ENCODE measurements at regions not wholly inside any gene's neighbourhood (a gene's known extent, or its start where the extent isn't known, plus 50 kb on each side); places are given as distances from the start of the nearest gene placed in this dataset.
"Not testable (repeated sequence)": the region's sequence is repeated elsewhere in the genome, so short reads cannot be mapped to it uniquely, and the experiment has no call there.

DNA sequence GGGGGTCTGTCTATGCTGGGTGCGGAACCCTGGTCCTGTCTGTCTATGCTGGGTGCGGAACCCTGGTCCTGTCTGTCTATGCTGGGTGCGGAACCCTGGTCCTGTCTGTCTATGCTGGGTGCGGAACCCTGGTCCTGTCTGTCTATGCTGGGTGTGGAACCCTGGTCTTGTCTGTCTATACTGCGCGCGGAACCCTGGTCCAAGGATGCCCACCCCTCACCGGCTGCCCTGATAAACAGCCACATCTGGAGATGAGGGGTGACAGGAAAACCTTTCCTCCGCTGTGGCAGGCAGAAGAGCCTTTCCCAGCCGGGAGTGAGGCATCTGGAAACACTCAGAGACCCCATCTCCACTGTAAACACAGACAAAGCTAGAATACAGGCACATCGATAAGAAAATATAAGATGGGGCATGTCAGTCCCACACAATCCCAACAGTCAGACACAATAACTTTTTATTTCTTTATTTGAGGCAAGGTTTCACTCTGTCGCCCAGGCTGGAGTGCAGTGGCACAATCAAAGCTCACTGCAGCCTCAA, 359.5 kb downstream of the C16orf95 start:
- Histone ChIP-seq H3K27me3 (ENCODE audit: control insufficient read depth in 2 of 2, insufficient read depth in 1 of 2, low read length in 1 of 2) (peaks cover 0 to 17% of the 10 kb centered on the region in 2 donors), H3K4me1 (ENCODE audit: control insufficient read depth in 2 of 2, insufficient read depth in 2 of 2, low read length in 2 of 2) (peaks cover 0 to 16% of the 10 kb centered on the region in 2 donors)
- not testable (repeated sequence) for H3K9me3 ChIP-seq (ENCODE audit: control insufficient read depth in 2 of 2, insufficient read depth in 1 of 2, low read length in 1 of 2); DNase-seq (ENCODE audit: low read depth in 6 of 9, low spot score in 9 of 9); H3K27ac ChIP-seq (ENCODE audit: low read depth in 1 of 2, low read length in 1 of 2); H3K4me3 ChIP-seq (ENCODE audit: low read length in 2 of 2); H3K36me3 ChIP-seq (ENCODE audit: control insufficient read depth in 2 of 2, insufficient read depth in 2 of 2, low read length in 1 of 2)
- 94% methylated on average over 12 of the region's 12 CpGs for WGBS

DNA sequence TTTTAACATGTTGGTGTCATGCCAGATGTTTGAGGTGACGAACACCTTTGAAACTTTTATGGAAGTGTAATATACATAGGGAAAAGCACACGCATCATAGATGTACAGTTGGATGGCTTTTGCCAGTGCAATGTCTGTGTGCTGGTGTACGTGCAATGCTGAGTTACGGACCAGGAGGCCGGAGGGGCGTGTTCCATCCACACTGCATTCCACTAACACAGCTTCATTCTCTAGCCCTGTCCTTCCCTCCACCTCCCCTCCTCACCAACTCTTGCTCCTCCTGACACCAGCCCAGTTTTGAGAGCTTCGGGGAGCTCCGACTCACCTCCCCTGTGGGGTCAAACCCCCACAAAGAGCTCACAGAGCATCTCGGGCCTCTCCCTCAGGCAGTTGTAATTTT, 358.8 kb downstream of the C16orf95 start:
- DNase-seq (ENCODE audit: low read depth in 6 of 9, low spot score in 9 of 9), result no peak
- H3K36me3 ChIP-seq (ENCODE audit: control insufficient read depth in 2 of 2, insufficient read depth in 2 of 2, low read length in 1 of 2), result no peaks in the 10 kb centered on the region
- no peaks in the 10 kb centered on the region for H3K9me3 ChIP-seq (ENCODE audit: control insufficient read depth in 2 of 2, insufficient read depth in 1 of 2, low read length in 1 of 2)
- peaks cover 0 to 16% of the 10 kb centered on the region in 2 donors for H3K4me1 ChIP-seq (ENCODE audit: control insufficient read depth in 2 of 2, insufficient read depth in 2 of 2, low read length in 2 of 2)
- WGBS, result 92% methylated on average over 9 of the region's 9 CpGs
- H3K27ac ChIP-seq (ENCODE audit: low read depth in 1 of 2, low read length in 1 of 2), result no peak overlapping the region
- H3K4me3 ChIP-seq (ENCODE audit: low read length in 2 of 2), result no peak overlapping the region
- peaks cover 0 to 17% of the 10 kb centered on the region in 2 donors for H3K27me3 ChIP-seq (ENCODE audit: control insufficient read depth in 2 of 2, insufficient read depth in 1 of 2, low read length in 1 of 2)

DNA sequence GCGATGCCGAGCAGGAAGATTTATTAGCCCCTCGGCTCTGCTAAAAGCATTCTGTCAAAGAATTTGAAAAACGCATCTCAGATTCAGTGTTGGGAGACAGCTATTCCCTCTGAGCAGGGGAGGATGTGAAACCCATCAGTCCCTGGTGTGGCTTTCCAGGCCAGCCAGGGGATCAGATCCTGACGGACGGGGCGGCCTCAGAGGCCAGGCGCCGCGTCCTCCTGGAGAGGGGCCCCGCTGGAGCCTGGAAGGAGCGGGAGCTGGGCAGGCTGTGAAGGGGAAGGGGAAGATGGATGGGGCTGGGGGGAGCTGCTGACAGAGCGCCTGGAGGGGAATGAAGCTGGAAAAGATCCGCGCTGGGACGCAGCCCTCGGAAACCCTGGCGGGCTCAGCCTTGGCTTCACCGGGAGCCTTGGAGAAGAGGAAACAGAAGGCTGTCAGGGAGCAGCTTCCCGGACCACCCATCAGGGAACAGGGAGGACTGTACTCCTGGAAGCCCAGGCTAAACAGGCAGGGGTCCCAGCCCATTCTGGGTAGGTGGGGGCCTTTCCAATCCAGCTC, 358.0 kb downstream of the C16orf95 start:
- no peak for DNase-seq (ENCODE audit: low read depth in 6 of 9, low spot score in 9 of 9)
- 23% methylated on average over 20 of the region's 20 CpGs for WGBS
- no peaks in the 10 kb centered on the region for H3K9me3 ChIP-seq (ENCODE audit: control insufficient read depth in 2 of 2, insufficient read depth in 1 of 2, low read length in 1 of 2)
- H3K4me1 ChIP-seq (ENCODE audit: control insufficient read depth in 2 of 2, insufficient read depth in 2 of 2, low read length in 2 of 2), result peaks cover 0 to 16% of the 10 kb centered on the region in 2 donors
- H3K27me3 ChIP-seq (ENCODE audit: control insufficient read depth in 2 of 2, insufficient read depth in 1 of 2, low read length in 1 of 2), result peaks cover 0 to 17% of the 10 kb centered on the region in 2 donors
- no peak overlapping the region for H3K4me3 ChIP-seq (ENCODE audit: low read length in 2 of 2)
- H3K27ac ChIP-seq (ENCODE audit: low read depth in 1 of 2, low read length in 1 of 2), result no peak overlapping the region
- no peaks in the 10 kb centered on the region for H3K36me3 ChIP-seq (ENCODE audit: control insufficient read depth in 2 of 2, insufficient read depth in 2 of 2, low read length in 1 of 2)

DNA sequence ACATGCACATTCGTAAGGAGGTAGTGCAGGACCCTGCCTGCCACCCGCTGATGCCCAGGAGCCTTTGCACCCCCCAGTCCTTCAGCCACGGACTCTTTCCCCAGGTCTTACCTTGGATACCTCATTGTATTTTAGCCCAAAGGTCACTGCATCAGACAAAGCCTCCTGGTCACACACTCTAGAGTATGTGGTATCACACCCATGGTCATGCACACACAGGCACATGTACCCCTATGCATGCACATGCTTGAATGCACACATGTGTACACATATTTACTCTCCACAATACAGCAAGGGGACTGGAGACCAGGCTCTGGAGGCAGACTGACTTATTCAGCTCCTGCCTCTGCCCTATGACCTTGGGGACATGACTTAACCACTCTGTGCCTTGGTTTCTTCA, 357.5 kb downstream of the C16orf95 start:
- peaks cover 0 to 17% of the 10 kb centered on the region in 2 donors for H3K27me3 ChIP-seq (ENCODE audit: control insufficient read depth in 2 of 2, insufficient read depth in 1 of 2, low read length in 1 of 2)
- no peak for DNase-seq (ENCODE audit: low read depth in 6 of 9, low spot score in 9 of 9)
- H3K36me3 ChIP-seq (ENCODE audit: control insufficient read depth in 2 of 2, insufficient read depth in 2 of 2, low read length in 1 of 2), result no peaks in the 10 kb centered on the region
- peaks cover 0 to 16% of the 10 kb centered on the region in 2 donors for H3K4me1 ChIP-seq (ENCODE audit: control insufficient read depth in 2 of 2, insufficient read depth in 2 of 2, low read length in 2 of 2)
- WGBS, result 78% methylated on average over 3 of the region's 3 CpGs
- H3K4me3 ChIP-seq (ENCODE audit: low read length in 2 of 2), result no peak overlapping the region
- no peaks in the 10 kb centered on the region for H3K9me3 ChIP-seq (ENCODE audit: control insufficient read depth in 2 of 2, insufficient read depth in 1 of 2, low read length in 1 of 2)
- no peak overlapping the region for H3K27ac ChIP-seq (ENCODE audit: low read depth in 1 of 2, low read length in 1 of 2)

DNA sequence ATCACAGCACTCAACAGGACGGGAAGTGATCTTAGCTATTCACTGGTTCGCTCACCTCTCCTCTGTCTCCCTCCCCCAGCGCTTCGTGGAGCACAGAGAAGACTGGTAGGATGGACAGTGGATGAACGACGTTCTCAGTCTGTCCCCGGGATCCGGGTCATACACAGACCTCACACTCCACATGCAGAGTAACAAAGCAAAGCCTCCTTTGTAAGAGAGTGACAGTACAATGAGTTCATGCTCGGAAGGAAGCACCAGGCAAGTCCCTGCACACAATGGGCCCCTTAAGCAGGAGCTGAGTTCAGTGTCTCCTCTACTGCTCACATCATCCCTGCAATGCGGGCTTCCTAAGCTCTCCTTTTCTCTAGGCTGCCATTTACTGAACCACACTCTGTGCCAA, 356.9 kb downstream of the C16orf95 start:
- no peaks in the 10 kb centered on the region for H3K36me3 ChIP-seq (ENCODE audit: control insufficient read depth in 2 of 2, insufficient read depth in 2 of 2, low read length in 1 of 2)
- WGBS, result 59% methylated on average over 10 of the region's 10 CpGs
- peaks cover 0 to 17% of the 10 kb centered on the region in 2 donors for H3K27me3 ChIP-seq (ENCODE audit: control insufficient read depth in 2 of 2, insufficient read depth in 1 of 2, low read length in 1 of 2)
- no peak overlapping the region for H3K4me3 ChIP-seq (ENCODE audit: low read length in 2 of 2)
- no peaks in the 10 kb centered on the region for H3K9me3 ChIP-seq (ENCODE audit: control insufficient read depth in 2 of 2, insufficient read depth in 1 of 2, low read length in 1 of 2)
- peaks cover 0 to 16% of the 10 kb centered on the region in 2 donors for H3K4me1 ChIP-seq (ENCODE audit: control insufficient read depth in 2 of 2, insufficient read depth in 2 of 2, low read length in 2 of 2)
- no peak for DNase-seq (ENCODE audit: low read depth in 6 of 9, low spot score in 9 of 9)
- no peak overlapping the region for H3K27ac ChIP-seq (ENCODE audit: low read depth in 1 of 2, low read length in 1 of 2)

DNA sequence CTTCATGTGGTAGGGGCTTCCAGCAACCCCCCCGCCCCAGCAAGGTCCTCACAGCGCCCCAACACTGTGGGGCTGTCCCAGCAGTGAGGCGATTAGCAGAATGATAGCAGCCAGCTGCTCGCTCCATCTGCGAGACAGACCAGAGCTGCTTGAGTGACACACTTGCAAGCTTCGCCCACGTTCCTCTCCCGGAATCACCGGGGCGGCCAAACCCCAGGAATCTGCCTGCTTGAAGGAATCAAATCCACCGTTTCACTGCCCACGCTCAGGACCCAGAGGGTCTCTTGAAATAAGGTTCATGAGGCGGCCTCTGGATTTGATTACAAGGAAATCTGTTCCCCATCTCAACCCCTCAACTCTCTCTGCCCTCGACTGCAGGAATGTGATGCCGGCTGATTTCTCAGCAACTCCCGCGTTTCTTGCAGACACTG, 356.0 kb downstream of the C16orf95 start:
- Histone ChIP-seq H3K27ac (ENCODE audit: low read depth in 1 of 2, low read length in 1 of 2) (no peak overlapping the region), H3K36me3 (ENCODE audit: control insufficient read depth in 2 of 2, insufficient read depth in 2 of 2, low read length in 1 of 2) (no peaks in the 10 kb centered on the region), H3K27me3 (ENCODE audit: control insufficient read depth in 2 of 2, insufficient read depth in 1 of 2, low read length in 1 of 2) (peaks cover 0 to 17% of the 10 kb centered on the region in 2 donors), H3K4me3 (ENCODE audit: low read length in 2 of 2) (no peak overlapping the region), H3K4me1 (ENCODE audit: control insufficient read depth in 2 of 2, insufficient read depth in 2 of 2, low read length in 2 of 2) (peaks cover 0 to 14% of the 10 kb centered on the region in 2 donors), H3K9me3 (ENCODE audit: control insufficient read depth in 2 of 2, insufficient read depth in 1 of 2, low read length in 1 of 2) (no peaks in the 10 kb centered on the region)
- DNase-seq (ENCODE audit: low read depth in 6 of 9, low spot score in 9 of 9), result no peak
- WGBS, result 86% methylated on average over 17 of the region's 17 CpGs

DNA sequence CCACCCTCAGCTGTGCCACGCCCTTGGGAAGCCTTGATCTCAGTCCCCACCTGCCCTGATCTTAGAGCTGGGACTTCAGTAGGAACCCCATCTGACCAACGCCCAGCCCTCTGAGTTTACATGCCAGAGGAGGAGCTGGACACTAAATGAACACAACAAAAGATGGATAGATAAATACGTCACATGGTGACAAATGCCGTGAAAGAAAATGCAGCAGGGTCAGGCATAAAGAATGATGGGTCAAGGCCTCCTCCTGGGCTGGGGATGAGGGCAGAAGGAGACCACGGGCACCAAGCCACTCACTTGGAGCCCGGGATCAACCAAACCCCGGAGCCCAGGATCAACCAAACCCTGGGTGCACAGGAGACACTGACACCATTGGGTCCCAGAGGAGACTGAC, 354.9 kb downstream of the C16orf95 start:
- no peaks in the 10 kb centered on the region for H3K9me3 ChIP-seq (ENCODE audit: control insufficient read depth in 2 of 2, insufficient read depth in 1 of 2, low read length in 1 of 2)
- H3K4me1 ChIP-seq (ENCODE audit: control insufficient read depth in 2 of 2, insufficient read depth in 2 of 2, low read length in 2 of 2), result peaks cover 0 to 5% of the 10 kb centered on the region in 2 donors
- no peak for DNase-seq (ENCODE audit: low read depth in 6 of 9, low spot score in 9 of 9)
- peaks cover 0 to 17% of the 10 kb centered on the region in 2 donors for H3K27me3 ChIP-seq (ENCODE audit: control insufficient read depth in 2 of 2, insufficient read depth in 1 of 2, low read length in 1 of 2)
- no peak overlapping the region for H3K4me3 ChIP-seq (ENCODE audit: low read length in 2 of 2)
- WGBS, result 89% methylated on average over 7 of the region's 7 CpGs
- no peak overlapping the region for H3K27ac ChIP-seq (ENCODE audit: low read depth in 1 of 2, low read length in 1 of 2)
- no peaks in the 10 kb centered on the region for H3K36me3 ChIP-seq (ENCODE audit: control insufficient read depth in 2 of 2, insufficient read depth in 2 of 2, low read length in 1 of 2)

DNA sequence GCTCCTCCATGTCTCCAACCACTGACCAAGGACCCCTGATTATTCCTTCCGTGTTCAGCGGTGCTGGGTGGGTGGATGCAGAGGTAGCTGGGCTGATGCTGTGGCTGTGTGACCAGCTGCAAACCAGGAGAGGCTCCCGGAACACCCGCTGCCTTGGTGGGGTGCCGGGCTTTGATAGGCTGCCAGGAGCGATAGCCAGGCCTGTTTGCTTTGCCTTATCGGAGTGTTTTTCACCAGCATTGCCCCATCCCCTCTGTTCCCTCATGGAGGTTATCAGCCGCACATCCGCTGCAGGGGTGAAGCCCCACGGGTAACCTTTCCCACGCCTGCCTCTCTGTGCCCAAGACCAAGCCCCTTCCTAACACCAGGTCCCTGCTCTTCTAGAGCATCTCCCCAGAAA, 354.3 kb downstream of the C16orf95 start:
- H3K9me3 ChIP-seq (ENCODE audit: control insufficient read depth in 2 of 2, insufficient read depth in 1 of 2, low read length in 1 of 2), result no peaks in the 10 kb centered on the region
- peaks cover 0 to 5% of the 10 kb centered on the region in 2 donors for H3K4me1 ChIP-seq (ENCODE audit: control insufficient read depth in 2 of 2, insufficient read depth in 2 of 2, low read length in 2 of 2)
- no peak for DNase-seq (ENCODE audit: low read depth in 6 of 9, low spot score in 9 of 9)
- WGBS, result 96% methylated on average over 11 of the region's 11 CpGs
- no peaks in the 10 kb centered on the region for H3K36me3 ChIP-seq (ENCODE audit: control insufficient read depth in 2 of 2, insufficient read depth in 2 of 2, low read length in 1 of 2)
- H3K27ac ChIP-seq (ENCODE audit: low read depth in 1 of 2, low read length in 1 of 2), result no peak overlapping the region
- H3K27me3 ChIP-seq (ENCODE audit: control insufficient read depth in 2 of 2, insufficient read depth in 1 of 2, low read length in 1 of 2), result peaks cover 0 to 15% of the 10 kb centered on the region in 2 donors
- no peak overlapping the region for H3K4me3 ChIP-seq (ENCODE audit: low read length in 2 of 2)

DNA sequence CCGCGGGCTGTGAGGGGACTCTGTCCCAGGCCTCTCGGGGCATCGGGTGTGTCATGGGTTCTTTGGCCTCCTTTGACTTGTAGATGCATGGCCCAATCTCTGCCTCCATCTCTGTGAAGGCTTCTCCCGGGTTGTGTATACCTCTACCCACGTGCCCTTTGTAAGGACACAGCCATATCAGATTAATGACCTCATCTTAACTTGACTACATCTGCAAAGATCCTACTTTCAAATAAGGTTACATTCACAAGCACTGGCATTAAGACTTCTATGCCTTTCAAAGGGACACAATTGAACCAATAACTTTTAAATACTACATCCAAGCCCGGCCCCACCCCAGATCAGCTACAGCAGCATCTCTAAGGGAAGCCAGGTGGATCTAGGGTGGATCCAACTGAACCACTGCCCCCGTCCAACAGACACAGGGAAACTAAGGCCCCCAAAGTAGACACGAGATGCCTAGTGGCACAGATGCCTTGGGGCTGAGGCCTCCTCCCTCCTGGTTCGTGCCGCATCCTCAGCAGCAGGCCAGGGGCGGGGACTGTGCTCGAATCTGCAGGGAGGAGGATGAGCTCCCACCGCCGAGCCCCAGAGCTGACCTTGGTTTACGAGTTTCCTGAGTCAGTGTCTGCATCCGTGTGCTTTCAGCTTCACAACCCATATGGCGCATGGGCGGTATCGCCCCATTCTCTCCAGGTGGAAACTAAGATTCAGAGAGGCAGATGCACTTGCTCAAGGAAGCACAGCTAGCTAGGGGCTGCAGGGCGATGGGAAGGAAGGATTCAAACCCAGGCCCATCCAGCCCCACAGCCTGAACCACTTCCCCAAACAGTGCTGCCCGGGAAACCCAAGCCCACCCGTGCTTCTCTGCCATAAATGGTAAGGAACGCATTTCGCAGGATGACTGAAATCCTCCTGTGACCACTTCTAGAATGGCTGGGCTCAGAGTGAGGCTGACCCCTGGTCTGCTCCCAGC, 353.3 kb downstream of the C16orf95 start:
- peaks cover 0 to 5% of the 10 kb centered on the region in 2 donors for H3K4me1 ChIP-seq (ENCODE audit: control insufficient read depth in 2 of 2, insufficient read depth in 2 of 2, low read length in 2 of 2)
- WGBS, result 91% methylated on average over 25 of the region's 25 CpGs
- no peak overlapping the region for H3K27ac ChIP-seq (ENCODE audit: low read depth in 1 of 2, low read length in 1 of 2)
- no peaks in the 10 kb centered on the region for H3K36me3 ChIP-seq (ENCODE audit: control insufficient read depth in 2 of 2, insufficient read depth in 2 of 2, low read length in 1 of 2)
- no peak overlapping the region for H3K4me3 ChIP-seq (ENCODE audit: low read length in 2 of 2)
- no peak for DNase-seq (ENCODE audit: low read depth in 6 of 9, low spot score in 9 of 9)
- no peaks in the 10 kb centered on the region for H3K9me3 ChIP-seq (ENCODE audit: control insufficient read depth in 2 of 2, insufficient read depth in 1 of 2, low read length in 1 of 2)
- H3K27me3 ChIP-seq (ENCODE audit: control insufficient read depth in 2 of 2, insufficient read depth in 1 of 2, low read length in 1 of 2), result peaks cover 0 to 10% of the 10 kb centered on the region in 2 donors

Data from thymus (tissue), 11 donors.